AG04449 (cell line): ENCODE measurements at regions not wholly inside any gene's neighbourhood (a gene's known extent, or its start where the extent isn't known, plus 50 kb on each side); places are given as distances from the start of the nearest gene placed in this dataset.

Experiments used
- CTCF ChIA-PET: fragments of 350-600 bp; formaldehyde crosslinking; extraction: SDS; loops from one replicate; lab custom pipeline; 2021; ENCODE audit warnings: antibody characterized with exemption; lab: Yijun Ruan, JAX
- POLR2A ChIA-PET: fragments of 400-600, 350-600 bp; formaldehyde crosslinking; extraction: SDS; loops from one replicate; lab custom pipeline; 2020; ENCODE audit warnings: antibody characterized with exemption, inconsistent platforms; lab: Yijun Ruan, JAX
- DNase-seq: peaks from one replicate; pipeline ENCODE4 v3.0.0-alpha.2; 2010; ENCODE audit warnings: low read depth, low spot score
- H3K4me3 ChIP-seq: 2 replicates; pipeline ENCODE4 v1.5.1; 2011; ENCODE audit warnings: low read depth, mild to moderate bottlenecking, control low read depth, low read length
- CTCF ChIP-seq: IDR thresholded peaks from one replicate; pipeline ENCODE4 v1.5.1; 2011; ENCODE audit warnings: mild to moderate bottlenecking, moderate library complexity, low read length, control low read depth, inconsistent platforms; ENCODE audit not compliant: insufficient read depth; ENCODE audit errors: missing control alignments

DNA sequence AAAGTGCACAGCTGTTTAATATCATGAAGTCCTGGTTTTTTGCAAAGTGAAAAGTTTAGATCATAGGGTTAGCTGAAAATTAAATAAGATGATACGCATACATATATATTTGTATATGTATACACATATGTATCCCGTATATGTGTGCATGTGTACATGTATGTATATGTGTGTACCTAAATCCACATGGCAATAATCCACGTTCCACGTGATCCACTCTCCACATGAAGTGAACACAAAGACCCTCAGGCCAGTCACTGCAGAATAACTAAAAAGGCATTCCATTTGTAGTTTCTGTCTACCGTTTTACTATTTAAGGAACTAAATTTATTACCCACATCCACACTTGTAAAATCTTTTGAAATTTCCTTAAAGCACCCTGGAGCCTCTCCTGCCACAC is 294.9 kb downstream of the FOXA2 start:
- ChIA-PET CTCF (no interaction called here), POLR2A (no interaction called here)
- no peak for TF ChIP-seq CTCF
- no peak for DNase-seq
- H3K4me3 ChIP-seq, result no peak overlapping the region

DNA sequence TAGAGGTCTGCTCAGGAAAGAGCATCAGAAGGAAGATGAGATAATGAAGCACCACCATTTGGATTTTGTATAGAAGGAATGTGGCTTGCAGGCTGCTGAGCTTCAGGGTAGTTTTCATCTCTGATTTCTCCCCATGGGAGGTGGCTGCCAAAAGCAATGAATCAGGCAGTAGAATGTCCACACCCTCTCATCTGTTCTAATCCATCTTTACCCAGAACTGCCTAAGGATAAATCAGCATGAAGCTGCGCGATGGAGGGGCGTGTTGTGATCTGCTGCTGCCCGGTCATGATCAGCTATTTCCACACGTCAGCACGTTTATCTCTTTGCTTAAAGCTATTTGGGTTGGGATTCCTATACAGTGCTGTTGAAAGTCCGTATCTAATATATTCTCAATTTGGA is 295.4 kb downstream of the FOXA2 start:
- ChIA-PET CTCF (no interaction called here), POLR2A (no interaction called here)
- no peak for DNase-seq
- H3K4me3 ChIP-seq, result no peak overlapping the region
- no peak for TF ChIP-seq CTCF

- no peak for DNase-seq
- CTCF ChIA-PET, result no interaction called here
- TF ChIP-seq CTCF, result no peak
- no peak overlapping the region for H3K4me3 ChIP-seq
- POLR2A ChIA-PET, result no interaction called here
Observed at GRCh38 chr20:22288156-22288555, 296.2 kb downstream of the FOXA2 start.

- POLR2A ChIA-PET, result no interaction called here
- H3K4me3 ChIP-seq, result no peak overlapping the region
- TF ChIP-seq CTCF, result no peak
- CTCF ChIA-PET, result no interaction called here
- no peak for DNase-seq
Observed at GRCh38 chr20:22285555-22285954, 298.8 kb downstream of the FOXA2 start.

DNA sequence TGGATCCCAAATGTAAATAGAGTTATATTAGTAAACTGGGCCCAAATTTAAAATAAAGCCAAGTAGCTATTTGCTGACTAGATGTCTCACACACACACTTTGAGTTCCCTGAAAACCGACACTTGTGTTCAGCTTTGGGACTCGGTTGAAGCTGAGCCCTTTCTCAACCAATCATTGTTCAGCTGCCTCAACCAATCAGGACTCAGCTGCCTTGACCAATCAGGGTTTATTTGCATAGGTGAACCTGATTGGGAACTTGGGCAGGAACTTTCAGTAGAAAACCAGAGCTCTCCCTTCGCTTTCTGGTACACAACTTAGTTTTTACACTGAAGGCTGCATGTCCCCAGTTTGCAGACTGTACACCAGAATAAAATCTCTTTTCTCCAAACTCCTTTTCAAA is 301.7 kb downstream of the FOXA2 start:
- no peak for DNase-seq
- no peak overlapping the region for H3K4me3 ChIP-seq
- no peak for TF ChIP-seq CTCF
- POLR2A ChIA-PET, result no interaction called here
- CTCF ChIA-PET, result no interaction called here

GRCh38 chr20:22274330-22274729 is 310.0 kb downstream of the FOXA2 start:
- TF ChIP-seq CTCF, result no peak
- ChIA-PET CTCF (no interaction called here), POLR2A (no interaction called here)
- no peak overlapping the region for H3K4me3 ChIP-seq
- no peak for DNase-seq
